Pancreas (tissue), 10 donors: ENCODE measurements at regions not wholly inside any gene's neighbourhood (a gene's known extent, or its start where the extent isn't known, plus 50 kb on each side); places are given as distances from the start of the nearest gene placed in this dataset.

Source experiments
- ATAC-seq, 4 donors: fragments of 200-7000 bp; cut with Tn5 transposase; one replicate each; pipeline versions ENCODE4 v1.8.0 to v1.9.1; 2020; ENCODE audit warnings: mild to moderate bottlenecking in 4 of 4, moderate library complexity in 4 of 4
- DNase-seq, 6 donors: peaks; one replicate each; pipeline ENCODE4 v3.0.0-alpha.2; 2020
- FAIRE-seq: peaks from 2 replicates; lab custom pipeline; 2012; peaks lifted over from hg19 to GRCh38; lab: Jason Lieb, UNC
- H3K27ac ChIP-seq, 4 donors: fragments of 200-600 bp; sonication (generic); 1 replicate in 3 of 4; 2 replicates in 1 of 4; pipeline versions ENCODE4 v1.5.0 to v1.8.0; 2020
- H3K27me3 ChIP-seq, 4 donors: fragments of 200-600 bp; one replicate each; pipeline ENCODE4 v1.8.0; 2021
- H3K36me3 ChIP-seq, 3 donors: fragments of 200-600 bp; sonication (generic) in 1 of 3; one replicate each; pipeline versions ENCODE4 v1.5.0 to v1.8.0; 2020 to 2021
- H3K4me1 ChIP-seq, 3 donors: fragments of 200-600 bp; one replicate each; pipeline ENCODE4 v1.8.0; 2021
- H3K4me3 ChIP-seq, 4 donors: fragments of 200-600 bp; sonication (generic) in 2 of 4; one replicate each; pipeline versions ENCODE4 v1.5.0 to v1.8.0; 2020 to 2021
- H3K9me3 ChIP-seq, 4 donors: fragments of 200-600 bp; one replicate each; pipeline ENCODE4 v1.8.0; 2021
- WGBS, 2 donors: extraction: QIAGEN DNeasy Blood & Tissue Kit; methylation state at CpG; one replicate each; pipeline ENCODE4 v1.1.7; 2013; 5-methylcytosine and 5-hydroxymethylcytosine counted together
- intact Hi-C, 3 donors: fragments of 100-400 bp; cut with DNase I; formaldehyde crosslinking; loops; one replicate each; pipeline versions ENCODE4 v1.11.1 to v1.14.2; 2022
- TF ChIP-seq, protein P1 (sequence below), 4 donors: fragments of 200-600 bp; sonication (generic) in 3 of 4; IDR thresholded peaks; one replicate each; pipeline versions ENCODE4 v1.5.0 to v1.8.0; 2021; ENCODE audit warnings: antibody characterized with exemption in 4 of 4
- donor health status: healthy with polysubstance abuse.
- donor health status: DM: no; HTN: no; CAD: no; lungs with moderate emphysema.
- donor health status: DM: no; HTN: no; CAD: no.
- donor health status: control.
- donor health status: control.
- donor health status: Bipolar disorder and iron deficiency.
- donor health status: DM: yes; HTN: yes; CAD: no.
- donor health status: DM: no; HTN: no; CAD: no.
- donor health status: DM: no; HTN: no; CAD: no.
- donor health status: DM: yes; HTN: yes; CAD: no.

- Histone ChIP-seq H3K36me3 (no peaks in the 10 kb centered on the region), H3K9me3 (no peaks in the 10 kb centered on the region), H3K4me1 (no peaks in the 10 kb centered on the region), H3K27ac (no peak overlapping the region), H3K4me3 (no peak overlapping the region), H3K27me3 (no peaks in the 10 kb centered on the region)
- WGBS, 2 donors, result 51 to 64% methylated on average over 3 of the region's 3 CpGs
- no peak for ATAC-seq
- FAIRE-seq, result no peak
- intact Hi-C loops, result no loop called here
- TF ChIP-seq, protein P1, sequence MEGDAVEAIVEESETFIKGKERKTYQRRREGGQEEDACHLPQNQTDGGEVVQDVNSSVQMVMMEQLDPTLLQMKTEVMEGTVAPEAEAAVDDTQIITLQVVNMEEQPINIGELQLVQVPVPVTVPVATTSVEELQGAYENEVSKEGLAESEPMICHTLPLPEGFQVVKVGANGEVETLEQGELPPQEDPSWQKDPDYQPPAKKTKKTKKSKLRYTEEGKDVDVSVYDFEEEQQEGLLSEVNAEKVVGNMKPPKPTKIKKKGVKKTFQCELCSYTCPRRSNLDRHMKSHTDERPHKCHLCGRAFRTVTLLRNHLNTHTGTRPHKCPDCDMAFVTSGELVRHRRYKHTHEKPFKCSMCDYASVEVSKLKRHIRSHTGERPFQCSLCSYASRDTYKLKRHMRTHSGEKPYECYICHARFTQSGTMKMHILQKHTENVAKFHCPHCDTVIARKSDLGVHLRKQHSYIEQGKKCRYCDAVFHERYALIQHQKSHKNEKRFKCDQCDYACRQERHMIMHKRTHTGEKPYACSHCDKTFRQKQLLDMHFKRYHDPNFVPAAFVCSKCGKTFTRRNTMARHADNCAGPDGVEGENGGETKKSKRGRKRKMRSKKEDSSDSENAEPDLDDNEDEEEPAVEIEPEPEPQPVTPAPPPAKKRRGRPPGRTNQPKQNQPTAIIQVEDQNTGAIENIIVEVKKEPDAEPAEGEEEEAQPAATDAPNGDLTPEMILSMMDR (IDR thresholded peaks at IDR 0.05), result no peak
- no peak for DNase-seq
Observed at GRCh38 chr3:132228923-132229322, 88.3 kb upstream of the ACP3 start.

DNA sequence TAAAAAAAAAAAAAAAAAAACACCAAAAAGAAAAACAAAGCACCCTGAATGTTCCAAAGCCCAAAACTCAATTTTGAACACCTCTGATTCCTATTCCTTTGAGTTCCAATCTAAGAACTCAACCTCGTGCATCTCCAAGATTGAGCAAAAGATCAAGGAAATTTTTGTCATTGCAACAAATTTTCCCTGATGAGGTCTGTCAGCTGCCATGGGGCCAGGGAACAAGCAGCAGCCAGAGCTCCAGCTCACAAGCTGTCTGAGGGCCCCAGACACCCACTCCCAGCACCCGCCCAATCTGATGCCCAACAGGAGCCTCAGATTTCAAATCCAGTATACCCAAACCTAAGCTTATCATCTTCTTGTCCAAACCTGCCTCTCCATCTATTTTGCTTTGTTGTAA, 87.6 kb upstream of the ACP3 start:
- intact Hi-C loops, result no loop called here
- ATAC-seq (no peak), DNase-seq (no peak), FAIRE-seq (no peak)
- TF ChIP-seq, protein P1 (IDR thresholded peaks at IDR 0.05), result no peak
- no peaks in the 10 kb centered on the region for H3K4me1 ChIP-seq
- no peaks in the 10 kb centered on the region for H3K36me3 ChIP-seq
- no peak overlapping the region for H3K4me3 ChIP-seq
- 79% methylated on average over 2 of the region's 2 CpGs for WGBS, 2 donors
- no peaks in the 10 kb centered on the region for H3K27me3 ChIP-seq
- H3K27ac ChIP-seq, result no peak overlapping the region
- no peaks in the 10 kb centered on the region for H3K9me3 ChIP-seq

DNA sequence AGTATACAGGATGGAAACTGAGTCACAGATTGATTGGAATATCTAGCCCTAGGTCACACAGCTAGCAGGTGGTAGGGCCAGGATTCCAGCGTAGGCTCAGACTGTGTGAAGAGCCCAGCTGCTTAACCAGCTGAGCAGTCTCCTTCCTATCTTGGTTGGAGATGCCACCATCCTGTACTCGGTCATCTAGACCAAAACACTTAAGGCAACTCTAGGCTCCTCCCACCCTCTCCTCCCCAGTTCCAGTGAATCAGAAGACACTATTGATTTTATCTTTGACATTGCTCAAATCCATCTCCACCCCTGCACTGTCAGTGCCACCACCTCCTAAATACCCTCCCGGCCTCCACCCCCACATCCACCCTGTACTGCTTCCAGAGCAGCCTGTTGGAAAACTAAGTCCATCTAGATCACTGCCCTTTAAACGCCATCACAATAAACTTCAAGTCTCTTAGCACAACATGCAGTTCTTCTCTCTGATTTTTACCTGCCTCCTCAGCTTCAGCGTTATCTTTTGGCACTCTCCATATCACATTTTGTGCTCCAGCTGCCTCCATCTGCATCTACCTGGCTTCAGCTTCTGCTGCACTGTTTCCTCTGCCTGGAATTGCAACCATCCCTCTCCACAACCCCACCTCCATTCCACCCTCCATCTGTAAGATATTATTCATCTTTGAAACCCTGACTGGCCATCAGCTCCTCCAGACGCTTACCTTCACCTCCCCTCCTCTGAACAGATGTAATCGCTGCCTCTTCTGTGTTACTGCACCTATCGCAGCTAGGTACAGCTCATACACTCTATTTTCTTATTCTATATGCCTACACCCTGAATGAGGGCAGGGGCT, 86.8 kb upstream of the ACP3 start:
- no peak for FAIRE-seq
- intact Hi-C loops, result no loop called here
- no peak overlapping the region for H3K4me3 ChIP-seq

GRCh38 chr3:132231633-132232032, 85.6 kb upstream of the ACP3 start:
- TF ChIP-seq, protein P1 (IDR thresholded peaks at IDR 0.05), result no peak
- no peaks in the 10 kb centered on the region for H3K9me3 ChIP-seq
- intact Hi-C loops, result no loop called here
- no peak for FAIRE-seq
- H3K4me1 ChIP-seq, result no peaks in the 10 kb centered on the region
- ATAC-seq, result no peak
- H3K27ac ChIP-seq, result no peak overlapping the region
- no peaks in the 10 kb centered on the region for H3K36me3 ChIP-seq
- no peaks in the 10 kb centered on the region for H3K27me3 ChIP-seq
- no peak for DNase-seq
- H3K4me3 ChIP-seq, result no peak overlapping the region

More for the DNA sequence above, 86.8 kb upstream of the ACP3 start:
- Histone ChIP-seq H3K27me3 (no peaks in the 10 kb centered on the region), H3K36me3 (no peaks in the 10 kb centered on the region), H3K4me1 (no peaks in the 10 kb centered on the region), H3K9me3 (no peaks in the 10 kb centered on the region), H3K27ac (no peak overlapping the region)
- TF ChIP-seq, protein P1 (IDR thresholded peaks at IDR 0.05), result no peak
- 73 to 85% methylated on average over 8 of the region's 8 CpGs for WGBS, 2 donors
- DNase-seq, result no peak
- no peak for ATAC-seq

DNA sequence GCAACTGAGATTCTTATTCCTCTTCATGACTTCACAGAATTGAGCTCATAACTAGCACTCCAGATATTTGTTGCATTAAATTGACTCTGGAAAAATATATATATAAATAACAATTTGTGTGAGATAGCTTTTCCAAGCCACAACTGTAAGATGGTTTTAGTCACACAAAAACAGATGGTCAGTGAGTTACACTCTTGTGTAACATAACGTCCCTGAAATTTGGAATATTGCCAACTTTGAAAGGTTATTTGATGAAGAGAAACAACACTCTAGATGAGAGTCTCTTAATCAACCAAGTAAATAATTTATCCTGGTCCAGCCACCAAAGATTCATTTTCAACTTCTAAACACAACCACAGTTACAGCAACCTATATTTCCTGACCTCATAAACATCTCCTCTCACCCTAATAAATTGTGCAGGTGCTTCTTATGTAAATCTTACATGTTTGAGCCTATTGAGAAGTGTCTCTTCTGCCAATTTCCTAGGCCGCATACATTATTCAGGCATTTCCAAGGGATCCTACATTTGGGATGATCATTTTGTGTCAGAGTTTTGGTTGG, 84.9 kb upstream of the ACP3 start:
- no peak overlapping the region for H3K27ac ChIP-seq
- no peak overlapping the region for H3K4me3 ChIP-seq
- no peaks in the 10 kb centered on the region for H3K36me3 ChIP-seq
- intact Hi-C loops, result no loop called here
- DNase-seq (no peak), FAIRE-seq (no peak), ATAC-seq (no peak)
- TF ChIP-seq, protein P1 (IDR thresholded peaks at IDR 0.05), result no peak
- 2 to 26% methylated on average over 2 of the region's 2 CpGs for WGBS, 2 donors
- no peaks in the 10 kb centered on the region for H3K4me1 ChIP-seq
- H3K27me3 ChIP-seq, result no peaks in the 10 kb centered on the region
- H3K9me3 ChIP-seq, result no peaks in the 10 kb centered on the region
